ENCODE measurements at regions not wholly inside any gene's neighbourhood (a gene's known extent, or its start where the extent isn't known, plus 50 kb on each side); places are given as distances from the start of the nearest gene placed in this dataset.
"Not testable (repeated sequence)": the region's sequence is repeated elsewhere in the genome, so short reads cannot be mapped to it uniquely, and the experiment has no call there.

- no peak for DNase-seq
Observed at GRCh38 chr5:101626572-101626971, 669.5 kb downstream of the SLCO4C1 start.

- no peak for DNase-seq
Observed at GRCh38 chr5:101611039-101611438, 685.0 kb downstream of the SLCO4C1 start.

GRCh38 chr5:101608322-101608721, 687.8 kb downstream of the SLCO4C1 start:
- DNase-seq = no peak

- DNase-seq = no peak
Observed at GRCh38 chr5:101605700-101606099, 690.4 kb downstream of the SLCO4C1 start.

GRCh38 chr5:101600614-101601013, 695.5 kb downstream of the SLCO4C1 start:
- DNase-seq = no peak

GRCh38 chr5:101590384-101590783, 687.3 kb upstream of the ST8SIA4 start:
- DNase-seq = no peak

- DNase-seq = no peak
Observed at GRCh38 chr5:101585366-101585765, 682.3 kb upstream of the ST8SIA4 start.

GRCh38 chr5:101580591-101580990, 677.5 kb upstream of the ST8SIA4 start:
- no peak for DNase-seq

GRCh38 chr5:101574017-101574416, 670.9 kb upstream of the ST8SIA4 start:
- DNase-seq = no peak

GRCh38 chr5:101561018-101561417, 657.9 kb upstream of the ST8SIA4 start:
- no peak for DNase-seq

- DNase-seq = no peak
Observed at GRCh38 chr5:101543780-101544179, 640.7 kb upstream of the ST8SIA4 start.

GRCh38 chr5:101539315-101539714, 636.2 kb upstream of the ST8SIA4 start:
- DNase-seq = no peak

- DNase-seq = no peak
Observed at GRCh38 chr5:101535626-101536025, 632.5 kb upstream of the ST8SIA4 start.

GRCh38 chr5:101534491-101535110, 631.5 kb upstream of the ST8SIA4 start:
- no peak for DNase-seq

GRCh38 chr5:101532430-101532829, 629.3 kb upstream of the ST8SIA4 start:
- DNase-seq = no peak

GRCh38 chr5:101531026-101531425, 627.9 kb upstream of the ST8SIA4 start:
- DNase-seq = no peak

- DNase-seq = not testable (repeated sequence)
Observed at GRCh38 chr5:101529094-101529493, 626.0 kb upstream of the ST8SIA4 start.

- DNase-seq = no peak
Observed at GRCh38 chr5:101520417-101520816, 617.3 kb upstream of the ST8SIA4 start.

GRCh38 chr5:101517795-101518194, 614.7 kb upstream of the ST8SIA4 start:
- no peak for DNase-seq

- DNase-seq = no peak
Observed at GRCh38 chr5:101515721-101516120, 612.6 kb upstream of the ST8SIA4 start.

- DNase-seq = no peak
Observed at GRCh38 chr5:101505891-101506570, 602.9 kb upstream of the ST8SIA4 start.

- no peak for DNase-seq
Observed at GRCh38 chr5:101482931-101483330, 579.8 kb upstream of the ST8SIA4 start.

GRCh38 chr5:101473483-101473882, 570.4 kb upstream of the ST8SIA4 start:
- no peak for DNase-seq

- no peak for DNase-seq
Observed at GRCh38 chr5:101461455-101461854, 558.4 kb upstream of the ST8SIA4 start.

- DNase-seq = no peak
Observed at GRCh38 chr5:101458587-101458986, 555.5 kb upstream of the ST8SIA4 start.
